CD4-positive, alpha-beta memory T cell (primary cell): ENCODE measurements at regions not wholly inside any gene's neighbourhood (a gene's known extent, or its start where the extent isn't known, plus 50 kb on each side); places are given as distances from the start of the nearest gene placed in this dataset.

Experiments
- CTCF ChIA-PET: fragments of 350-600 bp; sonication (Branson Sonifier 250); formaldehyde crosslinking; loops from one replicate; lab custom pipeline; 2021; ENCODE audit warnings: inconsistent platforms; ENCODE audit not compliant: partially characterized antibody; lab: Charles Lee
- POLR2A ChIA-PET: fragments of 350-600 bp; sonication (Branson Sonifier 250); formaldehyde crosslinking; loops from one replicate; lab custom pipeline; 2021; ENCODE audit not compliant: partially characterized antibody; lab: Charles Lee
- DNase-seq, 5 donors: peaks; one replicate each; pipeline versions ENCODE4 v3.0.0 to v3.0.0-alpha.2; 2020 to 2022; ENCODE audit warnings: mixed read lengths in 1 of 5
- H3K27ac ChIP-seq: one replicate; pipeline ENCODE4 v1.7.0; 2013; ENCODE audit warnings: low read depth, low read length
- H3K27me3 ChIP-seq: 2 replicates; pipeline ENCODE4 v1.7.0; 2013; ENCODE audit warnings: mild to moderate bottlenecking, low read length, moderate library complexity; ENCODE audit not compliant: insufficient read depth
- H3K36me3 ChIP-seq: 2 replicates; pipeline ENCODE4 v1.7.0; 2013; ENCODE audit warnings: mild to moderate bottlenecking, low read length, moderate library complexity; ENCODE audit not compliant: insufficient read depth
- H3K4me1 ChIP-seq: 2 replicates; pipeline ENCODE4 v1.7.0; 2013; ENCODE audit warnings: mild to moderate bottlenecking, low read length, moderate library complexity; ENCODE audit not compliant: insufficient read depth
- H3K4me3 ChIP-seq, 2 donors: one replicate each; pipeline ENCODE4 v1.7.0; 2013; ENCODE audit warnings: low read length in 2 of 2, mild to moderate bottlenecking in 1 of 2
- H3K9me3 ChIP-seq, 2 donors: one replicate each; pipeline ENCODE4 v1.7.0; 2013; ENCODE audit warnings: low read length in 2 of 2, control low read depth in 1 of 2; ENCODE audit not compliant: control insufficient read depth in 1 of 2
- H3K27ac Mint-ChIP-seq, 7 donors: one replicate each; pipeline ENCODE4 v1.8.0; 2020 to 2021; ENCODE audit warnings: mixed read lengths in 7 of 7, mild to moderate bottlenecking in 6 of 7, inconsistent platforms in 3 of 7, moderate library complexity in 3 of 7
- H3K27me3 Mint-ChIP-seq, 2 donors: one replicate each; pipeline ENCODE4 v1.8.0; 2020 to 2021; ENCODE audit warnings: mixed read lengths in 2 of 2
- H3K36me3 Mint-ChIP-seq, 2 donors: one replicate each; pipeline ENCODE4 v1.8.0; 2020 to 2021; ENCODE audit warnings: mixed read lengths in 2 of 2, inconsistent platforms in 1 of 2, mild to moderate bottlenecking in 1 of 2
- H3K4me1 Mint-ChIP-seq, 4 donors: one replicate each; pipeline ENCODE4 v1.8.0; 2020 to 2021; ENCODE audit warnings: mixed read lengths in 4 of 4, mild to moderate bottlenecking in 1 of 4
- H3K4me3 Mint-ChIP-seq, 8 donors: one replicate each; pipeline ENCODE4 v1.8.0; 2020 to 2021; ENCODE audit warnings: mixed read lengths in 8 of 8, mild to moderate bottlenecking in 7 of 8, moderate library complexity in 6 of 8, inconsistent platforms in 3 of 8
- H3K9me3 Mint-ChIP-seq, 8 donors: one replicate each; pipeline ENCODE4 v1.8.0; 2020 to 2021; ENCODE audit warnings: mixed read lengths in 8 of 8, mild to moderate bottlenecking in 5 of 8, inconsistent platforms in 3 of 8, moderate library complexity in 1 of 8
- intact Hi-C: fragments of 100-400 bp; cut with micrococcal nuclease; formaldehyde crosslinking; loops from one replicate; pipeline ENCODE4 v1.15.1; 2023

GRCh38 chr1:4090976-4091660, 191.0 kb upstream of the C1orf174 start:
- no peak overlapping the region for H3K27ac ChIP-seq
- no peaks in the 10 kb centered on the region for H3K36me3 ChIP-seq
- intact Hi-C loops: no loop called here
- H3K4me1 ChIP-seq: no peaks in the 10 kb centered on the region
- Mint-ChIP-seq H3K27ac (no peak overlapping the region), H3K4me3 (no peak overlapping the region), H3K9me3 (peaks cover 0 to 13% (median 8%) of the 10 kb centered on the region in 8 donors), H3K4me1 (no peaks in the 10 kb centered on the region), H3K27me3 (peaks cover 4% of the 10 kb centered on the region in 2 donors), H3K36me3 (no peaks in the 10 kb centered on the region)
- H3K4me3 ChIP-seq: no peak overlapping the region
- H3K27me3 ChIP-seq: no peaks in the 10 kb centered on the region
- DNase-seq: no peak
- POLR2A ChIA-PET: no interaction called here
- no peaks in the 10 kb centered on the region for H3K9me3 ChIP-seq
- CTCF ChIA-PET: no interaction called here

GRCh38 chr1:4091996-4092395, 191.9 kb upstream of the C1orf174 start:
- Histone ChIP-seq H3K36me3 (no peaks in the 10 kb centered on the region), H3K27ac (no peak overlapping the region), H3K27me3 (no peaks in the 10 kb centered on the region), H3K9me3 (no peaks in the 10 kb centered on the region), H3K4me1 (no peaks in the 10 kb centered on the region), H3K4me3 (no peak overlapping the region)
- intact Hi-C loops: no loop called here
- DNase-seq: no peak
- no peak overlapping the region for H3K27ac Mint-ChIP-seq
- H3K4me1 Mint-ChIP-seq: no peaks in the 10 kb centered on the region
- CTCF ChIA-PET: no interaction called here
- H3K36me3 Mint-ChIP-seq: no peaks in the 10 kb centered on the region
- H3K27me3 Mint-ChIP-seq: peaks cover 2 to 3% of the 10 kb centered on the region in 2 donors
- POLR2A ChIA-PET: interaction anchor here (0.7 kb wide), 1 partner anchor 88 kb away, joined by 3 read pairs; no protein-coding TSS in a partner anchor
- H3K9me3 Mint-ChIP-seq: peaks cover 0 to 21% (median 14%) of the 10 kb centered on the region in 8 donors
- no peak overlapping the region for H3K4me3 Mint-ChIP-seq

- no peak for DNase-seq
These were observed 193.9 kb upstream of the C1orf174 start for GRCh38 chr1:4093856-4094565.

GRCh38 chr1:4095433-4095971, 195.4 kb upstream of the C1orf174 start:
- H3K4me1 Mint-ChIP-seq: no peaks in the 10 kb centered on the region
- no peak for DNase-seq
- H3K27me3 Mint-ChIP-seq: peaks cover 4 to 6% of the 10 kb centered on the region in 2 donors
- ChIA-PET CTCF (no interaction called here), POLR2A (no interaction called here)
- intact Hi-C loops: no loop called here
- no peaks in the 10 kb centered on the region for H3K9me3 ChIP-seq
- peaks cover 0 to 21% (median 15%) of the 10 kb centered on the region in 8 donors for H3K9me3 Mint-ChIP-seq
- H3K27me3 ChIP-seq: no peaks in the 10 kb centered on the region
- no peak overlapping the region for H3K27ac ChIP-seq
- H3K4me3 ChIP-seq: no peak overlapping the region
- H3K36me3 ChIP-seq: no peaks in the 10 kb centered on the region
- no peak overlapping the region for H3K4me3 Mint-ChIP-seq
- no peaks in the 10 kb centered on the region for H3K36me3 Mint-ChIP-seq
- H3K27ac Mint-ChIP-seq: no peak overlapping the region
- no peaks in the 10 kb centered on the region for H3K4me1 ChIP-seq

More at GRCh38 chr1:4093856-4094565, 193.9 kb upstream of the C1orf174 start:
- ChIA-PET CTCF (no interaction called here), POLR2A (no interaction called here)
- Histone ChIP-seq H3K9me3 (no peaks in the 10 kb centered on the region), H3K4me1 (no peaks in the 10 kb centered on the region), H3K27me3 (no peaks in the 10 kb centered on the region), H3K36me3 (no peaks in the 10 kb centered on the region), H3K4me3 (no peak overlapping the region), H3K27ac (no peak overlapping the region)
- Mint-ChIP-seq H3K4me1 (no peaks in the 10 kb centered on the region), H3K4me3 (no peak overlapping the region), H3K27ac (no peak overlapping the region), H3K36me3 (no peaks in the 10 kb centered on the region), H3K9me3 (peaks cover 0 to 21% (median 15%) of the 10 kb centered on the region in 8 donors), H3K27me3 (peaks cover under 1 to 6% of the 10 kb centered on the region in 2 donors)
- intact Hi-C loops: no loop called here

- peaks cover 0 to 6% (median 4%) of the 10 kb centered on the region in 8 donors for H3K9me3 Mint-ChIP-seq
- no peak overlapping the region for H3K27ac Mint-ChIP-seq
- no peak overlapping the region for H3K4me3 ChIP-seq
These were observed 201.5 kb upstream of the C1orf174 start for GRCh38 chr1:4101459-4102161.

GRCh38 chr1:4105300-4105880, 205.3 kb upstream of the C1orf174 start:
- Mint-ChIP-seq H3K9me3 (peaks cover 0 to 2% (median 0%) of the 10 kb centered on the region in 8 donors), H3K36me3 (no peaks in the 10 kb centered on the region), H3K4me3 (no peak overlapping the region), H3K4me1 (no peaks in the 10 kb centered on the region), H3K27ac (no peak overlapping the region), H3K27me3 (peaks cover 7 to 12% of the 10 kb centered on the region in 2 donors)
- CTCF ChIA-PET: no interaction called here
- POLR2A ChIA-PET: no interaction called here
- H3K4me3 ChIP-seq: no peak overlapping the region
- no peaks in the 10 kb centered on the region for H3K9me3 ChIP-seq
- intact Hi-C loops: no loop called here
- H3K27ac ChIP-seq: no peak overlapping the region
- no peaks in the 10 kb centered on the region for H3K36me3 ChIP-seq
- no peaks in the 10 kb centered on the region for H3K27me3 ChIP-seq
- no peaks in the 10 kb centered on the region for H3K4me1 ChIP-seq
- DNase-seq: no peak

More at GRCh38 chr1:4101459-4102161, 201.5 kb upstream of the C1orf174 start:
- Mint-ChIP-seq H3K36me3 (no peaks in the 10 kb centered on the region), H3K4me3 (no peak overlapping the region), H3K4me1 (no peaks in the 10 kb centered on the region), H3K27me3 (peaks cover 9 to 10% of the 10 kb centered on the region in 2 donors)
- H3K27ac ChIP-seq: no peak overlapping the region
- ChIA-PET POLR2A (no interaction called here), CTCF (no interaction called here)
- H3K9me3 ChIP-seq: no peaks in the 10 kb centered on the region
- no peak for DNase-seq
- H3K36me3 ChIP-seq: no peaks in the 10 kb centered on the region
- no peaks in the 10 kb centered on the region for H3K4me1 ChIP-seq
- H3K27me3 ChIP-seq: no peaks in the 10 kb centered on the region
- intact Hi-C loops: no loop called here

- Histone ChIP-seq H3K4me3 (no peak overlapping the region), H3K9me3 (no peaks in the 10 kb centered on the region), H3K27me3 (no peaks in the 10 kb centered on the region), H3K4me1 (no peaks in the 10 kb centered on the region), H3K27ac (no peak overlapping the region), H3K36me3 (no peaks in the 10 kb centered on the region)
- peaks cover 1 to 15% of the 10 kb centered on the region in 2 donors for H3K27me3 Mint-ChIP-seq
- no peak overlapping the region for H3K27ac Mint-ChIP-seq
- no peaks in the 10 kb centered on the region for H3K4me1 Mint-ChIP-seq
- H3K36me3 Mint-ChIP-seq: no peaks in the 10 kb centered on the region
- H3K9me3 Mint-ChIP-seq: peaks cover 0 to 2% (median 0%) of the 10 kb centered on the region in 8 donors
- DNase-seq: no peak
- intact Hi-C loops: no loop called here
- ChIA-PET CTCF (no interaction called here), POLR2A (no interaction called here)
- no peak overlapping the region for H3K4me3 Mint-ChIP-seq
These were observed 206.7 kb upstream of the C1orf174 start for GRCh38 chr1:4106731-4107130.
